Nephron (organoid): ENCODE measurements at regions not wholly inside any gene's neighbourhood (a gene's known extent, or its start where the extent isn't known, plus 50 kb on each side); places are given as distances from the start of the nearest gene placed in this dataset.

Experiments used
- H3K27ac Mint-ChIP-seq, 3 experiments: 2 replicates each; pipeline ENCODE4 v1.8.0; 2020; ENCODE audit warnings: mixed read lengths in 3 of 3, mild to moderate bottlenecking in 2 of 3, moderate library complexity in 1 of 3
- H3K27me3 Mint-ChIP-seq: 2 replicates; pipeline ENCODE4 v1.8.0; 2021; ENCODE audit warnings: low read depth, mild to moderate bottlenecking, moderate library complexity, mixed read lengths
- H3K36me3 Mint-ChIP-seq: 2 replicates; pipeline ENCODE4 v1.8.0; 2020; ENCODE audit warnings: low read depth, mixed read lengths
- H3K4me1 Mint-ChIP-seq: 2 replicates; pipeline ENCODE4 v1.8.0; 2020; ENCODE audit warnings: mixed read lengths
- H3K4me3 Mint-ChIP-seq, 3 experiments: 2 replicates each; pipeline ENCODE4 v1.8.0; 2020; ENCODE audit warnings: mild to moderate bottlenecking in 3 of 3, mixed read lengths in 3 of 3, moderate library complexity in 2 of 3
- H3K9me3 Mint-ChIP-seq: 2 replicates; pipeline ENCODE4 v1.8.0; 2020; ENCODE audit warnings: mixed read lengths
- CTCF ChIP-seq, 3 experiments: fragments of 200-600 bp; sonication (generic); IDR thresholded peaks; one replicate each; pipeline ENCODE4 v1.5.0; 2021; ENCODE audit warnings: antibody characterized with exemption in 3 of 3; ENCODE audit not compliant: unreplicated experiment in 3 of 3

DNA sequence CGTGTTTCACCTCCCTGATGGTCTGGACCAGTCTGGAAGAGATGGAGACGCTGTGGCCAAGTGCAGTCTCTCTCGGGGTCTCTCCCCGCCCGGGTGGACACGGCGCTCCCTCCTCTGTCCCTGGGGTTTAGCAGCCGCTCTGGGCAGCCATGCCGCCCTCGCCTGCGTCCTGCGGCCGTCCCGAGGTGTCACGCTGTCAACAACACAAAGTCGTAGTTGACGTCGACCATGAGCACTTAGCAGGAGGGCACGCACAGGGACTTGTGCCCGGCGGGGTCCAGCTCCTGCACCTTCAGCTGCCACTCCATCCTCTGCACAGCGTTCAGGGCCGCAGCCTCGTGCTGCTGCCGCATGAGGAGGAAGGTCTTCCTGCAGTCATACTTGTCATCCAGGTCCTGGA lies 368.9 kb downstream of the CDH9 start:
- Mint-ChIP-seq H3K9me3 (no peaks in the 10 kb centered on the region), H3K4me3 (no peak overlapping the region), H3K4me1 (no peaks in the 10 kb centered on the region), H3K27ac (no peak overlapping the region), H3K27me3 (no peaks in the 10 kb centered on the region), H3K36me3 (no peaks in the 10 kb centered on the region)
- TF ChIP-seq CTCF (IDR thresholded peaks at IDR 0.05; ENCODE audit: unreplicated experiment in 3 of 3) = no peak

DNA sequence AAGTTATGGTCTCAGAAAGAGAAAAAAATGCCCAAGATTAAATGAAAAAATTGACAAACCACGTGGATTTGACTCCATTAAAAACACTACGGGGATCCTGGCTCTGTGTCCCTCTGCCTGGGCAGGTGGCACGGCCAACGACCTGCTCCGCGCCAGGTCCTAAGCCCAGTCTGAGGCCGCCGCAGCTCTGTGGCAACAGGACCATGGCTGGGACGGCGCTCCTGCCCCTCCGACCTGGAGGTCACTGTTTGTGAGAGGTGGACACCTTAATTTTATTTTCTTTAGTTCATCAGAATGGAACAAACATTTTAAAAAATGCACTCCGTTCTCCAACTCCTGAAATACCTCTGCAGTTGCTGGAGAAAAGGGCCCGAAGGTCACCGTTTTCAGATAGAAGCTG lies 369.4 kb downstream of the CDH9 start:
- TF ChIP-seq CTCF (IDR thresholded peaks at IDR 0.05; ENCODE audit: unreplicated experiment in 3 of 3) = no peak
- H3K4me3 Mint-ChIP-seq = no peak overlapping the region
- H3K27me3 Mint-ChIP-seq = no peaks in the 10 kb centered on the region
- no peaks in the 10 kb centered on the region for H3K9me3 Mint-ChIP-seq
- H3K36me3 Mint-ChIP-seq = no peaks in the 10 kb centered on the region
- no peaks in the 10 kb centered on the region for H3K4me1 Mint-ChIP-seq
- no peak overlapping the region for H3K27ac Mint-ChIP-seq

DNA sequence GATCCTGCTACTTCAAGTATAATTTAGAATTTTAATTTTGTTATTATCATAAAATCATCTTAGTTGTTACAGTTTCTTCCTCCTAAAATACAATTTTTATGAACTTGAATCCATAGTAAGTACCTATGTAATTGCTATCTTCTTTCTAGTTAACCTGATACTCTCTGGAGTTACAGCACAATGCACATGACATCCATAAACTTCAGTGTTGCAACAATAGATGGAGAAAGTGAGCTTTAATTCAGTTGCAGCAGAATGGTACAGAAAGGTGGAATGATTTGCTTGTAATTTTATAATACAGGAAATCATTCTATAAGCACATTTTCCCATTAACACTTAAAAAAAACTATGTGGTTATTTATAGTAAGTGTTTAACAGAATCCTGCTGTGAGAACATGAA lies 372.0 kb downstream of the CDH9 start:
- TF ChIP-seq CTCF (IDR thresholded peaks at IDR 0.05; ENCODE audit: unreplicated experiment in 3 of 3) = no peak
- Mint-ChIP-seq H3K4me3 (no peak overlapping the region), H3K9me3 (no peaks in the 10 kb centered on the region), H3K36me3 (no peaks in the 10 kb centered on the region), H3K27me3 (no peaks in the 10 kb centered on the region), H3K27ac (no peak overlapping the region), H3K4me1 (no peaks in the 10 kb centered on the region)

DNA sequence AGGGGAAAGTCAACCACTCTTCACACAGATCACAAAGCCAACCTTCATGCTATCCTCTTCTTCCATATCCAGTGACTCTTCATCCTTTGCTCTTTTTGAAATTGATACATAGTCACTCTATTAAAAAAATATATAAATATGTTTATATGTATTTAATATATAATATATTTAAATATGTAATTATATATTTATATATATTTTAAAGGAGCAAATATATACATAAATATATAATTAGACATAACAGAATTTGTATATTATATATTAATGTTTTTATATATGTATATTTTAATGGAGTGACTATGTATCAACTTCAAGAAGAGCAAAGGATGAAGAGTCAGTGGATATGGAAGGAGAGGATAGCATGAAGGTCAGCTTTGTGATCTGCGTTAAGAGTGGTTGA lies 374.9 kb downstream of the CDH9 start:
- Mint-ChIP-seq H3K4me3 (no peak overlapping the region), H3K9me3 (no peaks in the 10 kb centered on the region), H3K36me3 (no peaks in the 10 kb centered on the region), H3K27me3 (no peaks in the 10 kb centered on the region), H3K27ac (no peak overlapping the region), H3K4me1 (no peaks in the 10 kb centered on the region)
- TF ChIP-seq CTCF (IDR thresholded peaks at IDR 0.05; ENCODE audit: unreplicated experiment in 3 of 3) = no peak

DNA sequence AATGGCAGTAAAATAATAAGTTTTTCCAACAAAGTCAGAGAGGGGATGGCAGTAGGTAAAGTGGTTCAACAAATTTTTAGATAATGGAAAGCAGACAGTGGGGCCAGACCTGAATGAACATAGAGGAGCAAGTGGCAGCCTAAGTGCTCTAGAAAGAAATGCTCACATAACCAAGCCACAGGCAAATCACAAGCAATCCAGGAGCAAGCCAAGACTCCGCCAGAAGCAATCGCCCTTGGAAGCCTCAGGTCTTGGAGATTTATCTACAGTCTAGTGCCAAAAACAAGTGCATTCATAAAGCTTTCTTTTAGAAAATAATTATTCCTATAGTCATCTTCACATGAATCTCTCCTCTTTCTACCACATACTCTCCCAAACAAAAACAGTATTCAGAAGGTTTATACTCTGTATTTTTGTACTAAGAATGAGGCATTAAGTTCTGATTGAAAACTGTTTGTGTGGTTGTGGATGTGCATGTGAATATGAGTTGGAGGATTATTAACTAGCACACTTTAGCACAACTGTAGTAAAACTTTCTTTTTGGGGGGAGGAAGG lies 375.5 kb downstream of the CDH9 start:
- H3K27ac Mint-ChIP-seq = no peak overlapping the region
- no peak overlapping the region for H3K4me3 Mint-ChIP-seq
- no peaks in the 10 kb centered on the region for H3K9me3 Mint-ChIP-seq
- no peaks in the 10 kb centered on the region for H3K4me1 Mint-ChIP-seq
- no peak for TF ChIP-seq CTCF (IDR thresholded peaks at IDR 0.05; ENCODE audit: unreplicated experiment in 3 of 3)
- H3K27me3 Mint-ChIP-seq = no peaks in the 10 kb centered on the region
- no peaks in the 10 kb centered on the region for H3K36me3 Mint-ChIP-seq

DNA sequence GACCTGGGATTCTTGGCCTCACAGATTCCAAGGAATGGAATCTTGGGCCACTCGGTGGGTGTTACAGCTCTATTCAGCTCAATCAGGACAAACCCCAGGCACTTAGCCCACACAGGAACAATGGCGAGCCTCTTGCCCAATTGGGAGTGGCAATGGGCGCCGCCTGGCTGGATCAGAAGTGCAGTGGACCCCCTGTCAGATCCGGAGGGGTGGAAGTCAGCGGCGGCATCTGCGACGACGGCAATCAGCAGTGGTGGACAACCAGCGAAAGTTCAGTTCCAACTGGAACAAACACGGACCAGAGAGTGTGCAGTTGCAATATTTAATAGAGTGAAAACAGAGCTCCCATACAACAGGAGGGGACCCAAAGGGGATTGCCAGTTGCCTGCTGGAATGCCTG lies 378.3 kb downstream of the CDH9 start:
- no peak for TF ChIP-seq CTCF (IDR thresholded peaks at IDR 0.05; ENCODE audit: unreplicated experiment in 3 of 3)
- no peak overlapping the region for H3K27ac Mint-ChIP-seq
- H3K9me3 Mint-ChIP-seq = peaks cover 3% of the 10 kb centered on the region
- no peak overlapping the region for H3K4me3 Mint-ChIP-seq
- no peaks in the 10 kb centered on the region for H3K36me3 Mint-ChIP-seq
- H3K27me3 Mint-ChIP-seq = no peaks in the 10 kb centered on the region
- H3K4me1 Mint-ChIP-seq = no peaks in the 10 kb centered on the region
